H1 (cell line): ENCODE measurements at regions not wholly inside any gene's neighbourhood (a gene's known extent, or its start where the extent isn't known, plus 50 kb on each side); places are given as distances from the start of the nearest gene placed in this dataset.

ENCODE experiments used
- EGR1 ChIP-seq: IDR thresholded peaks from 2 replicates; pipeline ENCODE4 v1.6.1; 2011; ENCODE audit warnings: low read depth, low read length, borderline replicate concordance
- MAX ChIP-seq: IDR thresholded peaks from 2 replicates; pipeline ENCODE4 v1.6.1; 2012; ENCODE audit warnings: inconsistent platforms
- POU5F1 ChIP-seq: IDR thresholded peaks from 2 replicates; pipeline ENCODE4 v1.6.1; 2011; ENCODE audit warnings: low read depth, mild to moderate bottlenecking, low read length, moderate library complexity

- TF ChIP-seq EGR1: no peak
- no peak for TF ChIP-seq POU5F1
- no peak for TF ChIP-seq MAX
Observed at GRCh38 chr17:5711344-5711743, 127.0 kb upstream of the NLRP1 start (continued).
